HepG2 (cell line): ENCODE measurements at regions not wholly inside any gene's neighbourhood (a gene's known extent, or its start where the extent isn't known, plus 50 kb on each side); places are given as distances from the start of the nearest gene placed in this dataset.

ENCODE experiments used
- TCF7L2 ChIP-seq: IDR thresholded peaks from 2 replicates; pipeline ENCODE4 v1.6.1; 2011; ENCODE audit warnings: mild to moderate bottlenecking, low read depth, low read length, moderate library complexity
- TRIM24 ChIP-seq: sonication (generic); formaldehyde crosslinking; IDR thresholded peaks from 2 replicates; pipeline ENCODE4 v1.8.0; 2022; ENCODE audit warnings: mild to moderate bottlenecking, missing genetic modification reagents
- ZNF530 ChIP-seq: sonication (generic); formaldehyde crosslinking; IDR thresholded peaks from 2 replicates; pipeline ENCODE4 v1.5.0; 2020; ENCODE audit warnings: low read depth, mild to moderate bottlenecking, missing genetic modification reagents
- TF ChIP-seq, protein P1 (sequence below): sonication (generic); formaldehyde crosslinking; IDR thresholded peaks from 2 replicates; pipeline ENCODE4 v1.5.0; 2020; ENCODE audit warnings: mild to moderate bottlenecking, missing genetic modification reagents, moderate library complexity
- TF ChIP-seq, protein P2 (sequence below): fragments of 450-650 bp; IDR thresholded peaks from 2 replicates; pipeline ENCODE4 v1.6.1; 2016
- TF ChIP-seq, protein P3 (sequence below): sonication (generic); formaldehyde crosslinking; IDR thresholded peaks from 2 replicates; pipeline ENCODE4 v1.4.0; 2020; ENCODE audit warnings: missing genetic modification reagents, mild to moderate bottlenecking, borderline replicate concordance
- TF ChIP-seq, protein P4 (sequence below), 2 experiments: sonication (generic) in 1 of 2; formaldehyde crosslinking in 1 of 2; IDR thresholded peaks; 2 replicates each; pipeline versions ENCODE4 v1.4.0 to v1.6.1; 2018 to 2020; ENCODE audit warnings: missing genetic modification reagents in 2 of 2, borderline replicate concordance in 1 of 2, low read depth in 1 of 2, mild to moderate bottlenecking in 1 of 2, missing biosample characterization in 1 of 2
- TF ChIP-seq, protein P5 (sequence below): IDR thresholded peaks from 2 replicates; pipeline ENCODE4 v1.6.1; 2016; ENCODE audit warnings: control low read depth

DNA sequence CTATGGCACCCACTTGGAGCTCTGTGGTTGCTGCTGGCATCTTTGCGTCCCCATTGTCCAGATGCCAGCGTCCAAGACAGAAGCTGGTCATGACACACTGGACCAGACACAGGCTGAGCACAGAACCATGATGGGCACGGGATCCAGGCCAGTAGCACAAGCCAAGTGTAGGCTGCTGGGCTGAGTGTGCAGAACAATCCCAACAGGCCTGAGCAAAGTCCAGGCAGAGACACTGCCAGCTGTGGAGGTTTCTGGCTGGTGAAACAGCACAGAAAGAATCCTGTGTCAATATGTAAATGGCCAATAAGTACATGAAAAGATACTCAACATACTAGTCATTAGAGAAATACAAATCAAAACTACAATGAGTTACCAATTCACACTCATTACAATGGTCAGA is 705.4 kb downstream of the METTL4 start:
- TF ChIP-seq, protein P1, sequence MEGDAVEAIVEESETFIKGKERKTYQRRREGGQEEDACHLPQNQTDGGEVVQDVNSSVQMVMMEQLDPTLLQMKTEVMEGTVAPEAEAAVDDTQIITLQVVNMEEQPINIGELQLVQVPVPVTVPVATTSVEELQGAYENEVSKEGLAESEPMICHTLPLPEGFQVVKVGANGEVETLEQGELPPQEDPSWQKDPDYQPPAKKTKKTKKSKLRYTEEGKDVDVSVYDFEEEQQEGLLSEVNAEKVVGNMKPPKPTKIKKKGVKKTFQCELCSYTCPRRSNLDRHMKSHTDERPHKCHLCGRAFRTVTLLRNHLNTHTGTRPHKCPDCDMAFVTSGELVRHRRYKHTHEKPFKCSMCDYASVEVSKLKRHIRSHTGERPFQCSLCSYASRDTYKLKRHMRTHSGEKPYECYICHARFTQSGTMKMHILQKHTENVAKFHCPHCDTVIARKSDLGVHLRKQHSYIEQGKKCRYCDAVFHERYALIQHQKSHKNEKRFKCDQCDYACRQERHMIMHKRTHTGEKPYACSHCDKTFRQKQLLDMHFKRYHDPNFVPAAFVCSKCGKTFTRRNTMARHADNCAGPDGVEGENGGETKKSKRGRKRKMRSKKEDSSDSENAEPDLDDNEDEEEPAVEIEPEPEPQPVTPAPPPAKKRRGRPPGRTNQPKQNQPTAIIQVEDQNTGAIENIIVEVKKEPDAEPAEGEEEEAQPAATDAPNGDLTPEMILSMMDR (CRISPR knock-in tag), result no peak
- TF ChIP-seq TCF7L2 (no peak), TRIM24 (CRISPR knock-in tag) (no peak), ZNF530 (CRISPR knock-in tag) (no peak)
- TF ChIP-seq, protein P2, sequence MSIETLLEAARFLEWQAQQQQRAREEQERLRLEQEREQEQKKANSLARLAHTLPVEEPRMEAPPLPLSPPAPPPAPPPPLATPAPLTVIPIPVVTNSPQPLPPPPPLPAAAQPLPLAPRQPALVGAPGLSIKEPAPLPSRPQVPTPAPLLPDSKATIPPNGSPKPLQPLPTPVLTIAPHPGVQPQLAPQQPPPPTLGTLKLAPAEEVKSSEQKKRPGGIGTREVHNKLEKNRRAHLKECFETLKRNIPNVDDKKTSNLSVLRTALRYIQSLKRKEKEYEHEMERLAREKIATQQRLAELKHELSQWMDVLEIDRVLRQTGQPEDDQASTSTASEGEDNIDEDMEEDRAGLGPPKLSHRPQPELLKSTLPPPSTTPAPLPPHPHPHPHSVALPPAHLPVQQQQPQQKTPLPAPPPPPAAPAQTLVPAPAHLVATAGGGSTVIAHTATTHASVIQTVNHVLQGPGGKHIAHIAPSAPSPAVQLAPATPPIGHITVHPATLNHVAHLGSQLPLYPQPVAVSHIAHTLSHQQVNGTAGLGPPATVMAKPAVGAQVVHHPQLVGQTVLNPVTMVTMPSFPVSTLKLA, result no peak
- TF ChIP-seq, protein P3, sequence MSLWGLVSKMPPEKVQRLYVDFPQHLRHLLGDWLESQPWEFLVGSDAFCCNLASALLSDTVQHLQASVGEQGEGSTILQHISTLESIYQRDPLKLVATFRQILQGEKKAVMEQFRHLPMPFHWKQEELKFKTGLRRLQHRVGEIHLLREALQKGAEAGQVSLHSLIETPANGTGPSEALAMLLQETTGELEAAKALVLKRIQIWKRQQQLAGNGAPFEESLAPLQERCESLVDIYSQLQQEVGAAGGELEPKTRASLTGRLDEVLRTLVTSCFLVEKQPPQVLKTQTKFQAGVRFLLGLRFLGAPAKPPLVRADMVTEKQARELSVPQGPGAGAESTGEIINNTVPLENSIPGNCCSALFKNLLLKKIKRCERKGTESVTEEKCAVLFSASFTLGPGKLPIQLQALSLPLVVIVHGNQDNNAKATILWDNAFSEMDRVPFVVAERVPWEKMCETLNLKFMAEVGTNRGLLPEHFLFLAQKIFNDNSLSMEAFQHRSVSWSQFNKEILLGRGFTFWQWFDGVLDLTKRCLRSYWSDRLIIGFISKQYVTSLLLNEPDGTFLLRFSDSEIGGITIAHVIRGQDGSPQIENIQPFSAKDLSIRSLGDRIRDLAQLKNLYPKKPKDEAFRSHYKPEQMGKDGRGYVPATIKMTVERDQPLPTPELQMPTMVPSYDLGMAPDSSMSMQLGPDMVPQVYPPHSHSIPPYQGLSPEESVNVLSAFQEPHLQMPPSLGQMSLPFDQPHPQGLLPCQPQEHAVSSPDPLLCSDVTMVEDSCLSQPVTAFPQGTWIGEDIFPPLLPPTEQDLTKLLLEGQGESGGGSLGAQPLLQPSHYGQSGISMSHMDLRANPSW (CRISPR knock-in tag), result no peak
- TF ChIP-seq, protein P4, sequence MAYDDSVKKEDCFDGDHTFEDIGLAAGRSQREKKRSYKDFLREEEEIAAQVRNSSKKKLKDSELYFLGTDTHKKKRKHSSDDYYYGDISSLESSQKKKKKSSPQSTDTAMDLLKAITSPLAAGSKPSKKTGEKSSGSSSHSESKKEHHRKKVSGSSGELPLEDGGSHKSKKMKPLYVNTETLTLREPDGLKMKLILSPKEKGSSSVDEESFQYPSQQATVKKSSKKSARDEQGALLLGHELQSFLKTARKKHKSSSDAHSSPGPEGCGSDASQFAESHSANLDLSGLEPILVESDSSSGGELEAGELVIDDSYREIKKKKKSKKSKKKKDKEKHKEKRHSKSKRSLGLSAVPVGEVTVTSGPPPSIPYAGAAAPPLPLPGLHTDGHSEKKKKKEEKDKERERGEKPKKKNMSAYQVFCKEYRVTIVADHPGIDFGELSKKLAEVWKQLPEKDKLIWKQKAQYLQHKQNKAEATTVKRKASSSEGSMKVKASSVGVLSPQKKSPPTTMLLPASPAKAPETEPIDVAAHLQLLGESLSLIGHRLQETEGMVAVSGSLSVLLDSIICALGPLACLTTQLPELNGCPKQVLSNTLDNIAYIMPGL (CRISPR knock-in tag; IDR thresholded peaks at IDR 0.05; ENCODE audit: borderline replicate concordance in 1 of 2, low read depth in 1 of 2), result no peak
- TF ChIP-seq, protein P5, sequence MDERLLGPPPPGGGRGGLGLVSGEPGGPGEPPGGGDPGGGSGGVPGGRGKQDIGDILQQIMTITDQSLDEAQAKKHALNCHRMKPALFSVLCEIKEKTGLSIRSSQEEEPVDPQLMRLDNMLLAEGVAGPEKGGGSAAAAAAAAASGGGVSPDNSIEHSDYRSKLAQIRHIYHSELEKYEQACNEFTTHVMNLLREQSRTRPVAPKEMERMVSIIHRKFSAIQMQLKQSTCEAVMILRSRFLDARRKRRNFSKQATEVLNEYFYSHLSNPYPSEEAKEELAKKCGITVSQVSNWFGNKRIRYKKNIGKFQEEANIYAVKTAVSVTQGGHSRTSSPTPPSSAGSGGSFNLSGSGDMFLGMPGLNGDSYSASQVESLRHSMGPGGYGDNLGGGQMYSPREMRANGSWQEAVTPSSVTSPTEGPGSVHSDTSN, result no peak
